IPS DF 6.9 (cell line): ENCODE measurements at regions not wholly inside any gene's neighbourhood (a gene's known extent, or its start where the extent isn't known, plus 50 kb on each side); places are given as distances from the start of the nearest gene placed in this dataset.

ENCODE experiments used
- DNase-seq: peaks from one replicate; pipeline ENCODE4 v3.0.0-alpha.2; 2013; ENCODE audit warnings: low read depth, low spot score
- H3K27ac ChIP-seq: one replicate; pipeline ENCODE4 v1.5.1; 2013; ENCODE audit warnings: low read length, control low read depth
- H3K27me3 ChIP-seq: 2 replicates; pipeline ENCODE4 v1.6.1; 2013; ENCODE audit warnings: mild to moderate bottlenecking, low read length; ENCODE audit not compliant: control insufficient read depth, insufficient read depth
- H3K36me3 ChIP-seq: 2 replicates; pipeline ENCODE4 v1.6.1; 2013; ENCODE audit warnings: low read length; ENCODE audit not compliant: control insufficient read depth, insufficient read depth
- H3K4me1 ChIP-seq: 2 replicates; pipeline ENCODE4 v1.6.1; 2013; ENCODE audit warnings: low read length; ENCODE audit not compliant: control insufficient read depth, insufficient read depth
- H3K4me3 ChIP-seq: 2 replicates; pipeline ENCODE4 v1.5.1; 2013; ENCODE audit warnings: mild to moderate bottlenecking, low read length
- H3K9me3 ChIP-seq: 2 replicates; pipeline ENCODE4 v1.6.1; 2013; ENCODE audit warnings: low read length, inconsistent platforms; ENCODE audit not compliant: control insufficient read depth, insufficient read depth
- WGBS: extraction: QIAGEN DNeasy Blood & Tissue Kit; methylation state at CpG from one replicate; pipeline ENCODE4 v1.1.7; 2013; ENCODE audit warnings: mixed read lengths, missing lambda C conversion rate; ENCODE audit not compliant: insufficient read length, insufficient coverage; 5-methylcytosine and 5-hydroxymethylcytosine counted together

GRCh38 chr9:34907044-34907443, 51.0 kb upstream of the PHF24 start:
- H3K4me1 ChIP-seq, result 0 out of 2 replicates have a peak, but pooled peaks cover 1% of the 10 kb centered on the region
- H3K27me3 ChIP-seq, result no peaks in the 10 kb centered on the region
- H3K9me3 ChIP-seq, result no peaks in the 10 kb centered on the region
- WGBS, result no CpG with 5 or more reads among the region's 2 CpGs
- no peaks in the 10 kb centered on the region for H3K36me3 ChIP-seq
- H3K27ac ChIP-seq, result no peak overlapping the region
- no peak for DNase-seq
- no peak overlapping the region for H3K4me3 ChIP-seq

GRCh38 chr9:34899535-34900158, 58.4 kb upstream of the PHF24 start:
- peak; percentile 70 for DNase-seq
- Histone ChIP-seq H3K27me3 (no peaks in the 10 kb centered on the region), H3K4me3 (no peak overlapping the region), H3K9me3 (no peaks in the 10 kb centered on the region), H3K4me1 (no peaks in the 10 kb centered on the region), H3K36me3 (no peaks in the 10 kb centered on the region), H3K27ac (no peak overlapping the region)
- no CpG with 5 or more reads among the region's 7 CpGs for WGBS

- Histone ChIP-seq H3K9me3 (no peaks in the 10 kb centered on the region), H3K36me3 (no peaks in the 10 kb centered on the region), H3K4me3 (no peak overlapping the region), H3K27ac (no peak overlapping the region), H3K4me1 (no peaks in the 10 kb centered on the region), H3K27me3 (no peaks in the 10 kb centered on the region)
- no CpG with 5 or more reads among the region's 8 CpGs for WGBS
- no peak for DNase-seq
Measured at GRCh38 chr9:34898846-34899245, 59.2 kb upstream of the PHF24 start.

GRCh38 chr9:34896112-34896511, 62.0 kb upstream of the PHF24 start:
- Histone ChIP-seq H3K27ac (no peak overlapping the region), H3K4me3 (no peak overlapping the region), H3K9me3 (no peaks in the 10 kb centered on the region), H3K27me3 (no peaks in the 10 kb centered on the region), H3K36me3 (no peaks in the 10 kb centered on the region), H3K4me1 (no peaks in the 10 kb centered on the region)
- WGBS, result no CpG with 5 or more reads among the region's 2 CpGs
- no peak for DNase-seq

- Histone ChIP-seq H3K4me3 (no peak overlapping the region), H3K36me3 (no peaks in the 10 kb centered on the region), H3K27ac (no peak overlapping the region), H3K9me3 (no peaks in the 10 kb centered on the region), H3K4me1 (no peaks in the 10 kb centered on the region), H3K27me3 (no peaks in the 10 kb centered on the region)
- no CpG with 5 or more reads among the region's 5 CpGs for WGBS
- DNase-seq, result no peak
Measured at GRCh38 chr9:34892886-34893285, 65.2 kb upstream of the PHF24 start.

- Histone ChIP-seq H3K4me3 (no peak overlapping the region), H3K4me1 (no peaks in the 10 kb centered on the region), H3K27me3 (no peaks in the 10 kb centered on the region), H3K36me3 (no peaks in the 10 kb centered on the region), H3K9me3 (no peaks in the 10 kb centered on the region), H3K27ac (no peak overlapping the region)
- no CpG with 5 or more reads among the region's 1 CpG for WGBS
- no peak for DNase-seq
Measured at GRCh38 chr9:34891386-34891785, 66.7 kb upstream of the PHF24 start.

GRCh38 chr9:34887841-34888240, 70.2 kb upstream of the PHF24 start:
- no CpG with 5 or more reads among the region's 2 CpGs for WGBS
- H3K36me3 ChIP-seq, result no peaks in the 10 kb centered on the region
- H3K4me1 ChIP-seq, result no peaks in the 10 kb centered on the region
- no peak overlapping the region for H3K4me3 ChIP-seq
- H3K27ac ChIP-seq, result no peak overlapping the region
- no peak for DNase-seq
- no peaks in the 10 kb centered on the region for H3K27me3 ChIP-seq
- H3K9me3 ChIP-seq, result no peaks in the 10 kb centered on the region

- DNase-seq, result no peak
- no peaks in the 10 kb centered on the region for H3K4me1 ChIP-seq
- no peaks in the 10 kb centered on the region for H3K9me3 ChIP-seq
- WGBS, result no CpG with 5 or more reads among the region's 2 CpGs
- no peaks in the 10 kb centered on the region for H3K27me3 ChIP-seq
- H3K36me3 ChIP-seq, result no peaks in the 10 kb centered on the region
- H3K27ac ChIP-seq, result no peak overlapping the region
- H3K4me3 ChIP-seq, result no peak overlapping the region
Measured at GRCh38 chr9:34884747-34885189, 73.3 kb upstream of the PHF24 start.

- no CpG with 5 or more reads among the region's 3 CpGs for WGBS
- Histone ChIP-seq H3K27ac (no peak overlapping the region), H3K4me1 (no peaks in the 10 kb centered on the region), H3K27me3 (no peaks in the 10 kb centered on the region), H3K36me3 (no peaks in the 10 kb centered on the region), H3K9me3 (no peaks in the 10 kb centered on the region), H3K4me3 (no peak overlapping the region)
- DNase-seq, result no peak
Measured at GRCh38 chr9:34876096-34876495, 82.0 kb upstream of the PHF24 start.

- H3K27ac ChIP-seq, result no peak overlapping the region
- DNase-seq, result no peak
- no peaks in the 10 kb centered on the region for H3K9me3 ChIP-seq
- H3K4me3 ChIP-seq, result no peak overlapping the region
- no peaks in the 10 kb centered on the region for H3K36me3 ChIP-seq
- WGBS, result no CpG with 5 or more reads among the region's 2 CpGs
- H3K27me3 ChIP-seq, result no peaks in the 10 kb centered on the region
- H3K4me1 ChIP-seq, result no peaks in the 10 kb centered on the region
Measured at GRCh38 chr9:34869390-34869789, 88.7 kb upstream of the PHF24 start.

GRCh38 chr9:34866614-34867013, 91.5 kb upstream of the PHF24 start:
- no peaks in the 10 kb centered on the region for H3K9me3 ChIP-seq
- H3K27me3 ChIP-seq, result no peaks in the 10 kb centered on the region
- H3K4me1 ChIP-seq, result no peaks in the 10 kb centered on the region
- no peaks in the 10 kb centered on the region for H3K36me3 ChIP-seq
- no peak overlapping the region for H3K4me3 ChIP-seq
- no peak for DNase-seq
- H3K27ac ChIP-seq, result no peak overlapping the region
